B cell (primary cell): ENCODE measurements at regions not wholly inside any gene's neighbourhood (a gene's known extent, or its start where the extent isn't known, plus 50 kb on each side); places are given as distances from the start of the nearest gene placed in this dataset.
"Not testable (repeated sequence)": the region's sequence is repeated elsewhere in the genome, so short reads cannot be mapped to it uniquely, and the experiment has no call there.

ENCODE experiments used
- EZH2 ChIP-seq: IDR thresholded peaks from 2 replicates; pipeline ENCODE4 v1.6.1; 2012; ENCODE audit warnings: borderline replicate concordance, low read depth, mild to moderate bottlenecking, moderate library complexity, low read length; ENCODE audit not compliant: insufficient read depth, poor library complexity, severe bottlenecking
- TF ChIP-seq, protein P1 (sequence below): fragments of 200-600 bp; IDR thresholded peaks from one replicate; pipeline ENCODE4 v1.8.0; 2022; ENCODE audit warnings: antibody characterized with exemption, mild to moderate bottlenecking

DNA sequence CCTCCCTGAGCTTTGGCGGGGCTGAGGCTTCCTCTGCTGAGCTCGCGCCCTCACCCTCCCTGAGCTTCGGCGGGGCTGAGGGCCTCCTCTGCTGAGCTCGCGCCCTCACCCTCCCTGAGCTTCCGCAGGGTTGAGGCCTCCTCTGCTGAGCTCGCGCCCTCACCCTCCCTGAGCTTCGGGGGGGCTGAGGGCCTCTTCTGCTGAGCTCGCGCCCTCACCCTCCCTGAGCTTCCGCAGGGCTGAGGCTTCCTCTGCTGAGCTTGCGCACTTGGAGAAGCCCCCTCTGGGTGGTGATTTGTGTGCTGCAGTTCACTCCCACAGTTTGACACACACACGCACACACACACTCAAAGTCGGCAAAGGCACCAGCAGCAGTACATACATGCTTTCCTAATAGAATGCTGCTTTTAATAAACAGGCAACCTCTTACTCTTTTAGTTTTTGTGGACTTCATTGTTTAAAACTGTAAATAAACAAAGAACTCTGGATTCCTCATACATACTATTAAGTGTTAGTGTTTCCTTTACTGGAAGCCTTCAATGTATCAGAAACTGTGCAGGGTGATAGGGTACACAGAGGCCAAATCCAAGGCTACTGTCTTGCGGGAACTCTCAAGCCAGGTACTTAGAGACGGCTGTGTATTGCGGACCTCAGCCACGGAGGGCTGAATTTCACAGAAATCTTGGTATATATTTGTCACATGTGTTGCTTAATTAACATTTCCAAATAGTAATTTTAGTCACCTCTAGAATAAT is 752.8 kb upstream of the TPTE start:
- TF ChIP-seq, protein P1, sequence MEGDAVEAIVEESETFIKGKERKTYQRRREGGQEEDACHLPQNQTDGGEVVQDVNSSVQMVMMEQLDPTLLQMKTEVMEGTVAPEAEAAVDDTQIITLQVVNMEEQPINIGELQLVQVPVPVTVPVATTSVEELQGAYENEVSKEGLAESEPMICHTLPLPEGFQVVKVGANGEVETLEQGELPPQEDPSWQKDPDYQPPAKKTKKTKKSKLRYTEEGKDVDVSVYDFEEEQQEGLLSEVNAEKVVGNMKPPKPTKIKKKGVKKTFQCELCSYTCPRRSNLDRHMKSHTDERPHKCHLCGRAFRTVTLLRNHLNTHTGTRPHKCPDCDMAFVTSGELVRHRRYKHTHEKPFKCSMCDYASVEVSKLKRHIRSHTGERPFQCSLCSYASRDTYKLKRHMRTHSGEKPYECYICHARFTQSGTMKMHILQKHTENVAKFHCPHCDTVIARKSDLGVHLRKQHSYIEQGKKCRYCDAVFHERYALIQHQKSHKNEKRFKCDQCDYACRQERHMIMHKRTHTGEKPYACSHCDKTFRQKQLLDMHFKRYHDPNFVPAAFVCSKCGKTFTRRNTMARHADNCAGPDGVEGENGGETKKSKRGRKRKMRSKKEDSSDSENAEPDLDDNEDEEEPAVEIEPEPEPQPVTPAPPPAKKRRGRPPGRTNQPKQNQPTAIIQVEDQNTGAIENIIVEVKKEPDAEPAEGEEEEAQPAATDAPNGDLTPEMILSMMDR, result not testable (repeated sequence)
- TF ChIP-seq EZH2, result not testable (repeated sequence)
